SIG-M5 treated with dmso at 0.1 percent for 504 hours (cell line): ENCODE measurements at regions not wholly inside any gene's neighbourhood (a gene's known extent, or its start where the extent isn't known, plus 50 kb on each side); places are given as distances from the start of the nearest gene placed in this dataset.
"Not testable (repeated sequence)": the region's sequence is repeated elsewhere in the genome, so short reads cannot be mapped to it uniquely, and the experiment has no call there.

Experiments
- DNase-seq: peaks from one replicate; lab custom pipeline; 2025; ENCODE audit not compliant: unreplicated experiment; lab: John Stamatoyannopoulos, UW

GRCh38 chr2:144748443-144748842 lies 228.5 kb upstream of the ZEB2 start:
- DNase-seq, result no peak

- DNase-seq, result no peak
Measured at GRCh38 chr2:144747571-144747970, 227.7 kb upstream of the ZEB2 start.

DNA sequence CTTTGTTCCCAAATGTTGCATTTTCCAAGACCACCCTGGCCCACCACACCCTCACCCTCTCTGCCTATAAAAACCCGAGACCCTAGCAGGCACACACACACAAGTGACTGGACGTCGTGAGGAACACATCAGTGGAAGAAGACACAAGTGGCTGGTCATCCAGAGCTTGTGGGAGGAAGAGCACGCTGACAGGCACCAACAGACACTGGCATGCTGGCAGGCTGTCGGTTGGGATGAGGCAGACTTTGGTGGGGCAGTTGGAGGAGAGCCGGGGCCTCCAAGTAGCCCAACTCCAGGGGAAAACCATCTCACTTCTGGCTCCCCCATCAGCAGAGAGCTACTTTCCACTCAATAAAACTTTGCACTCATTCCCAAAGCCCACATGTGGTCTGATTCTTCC lies 225.5 kb upstream of the ZEB2 start:
- no peak for DNase-seq

- no peak for DNase-seq
Measured at GRCh38 chr2:144738749-144739148, 218.8 kb upstream of the ZEB2 start.

DNA sequence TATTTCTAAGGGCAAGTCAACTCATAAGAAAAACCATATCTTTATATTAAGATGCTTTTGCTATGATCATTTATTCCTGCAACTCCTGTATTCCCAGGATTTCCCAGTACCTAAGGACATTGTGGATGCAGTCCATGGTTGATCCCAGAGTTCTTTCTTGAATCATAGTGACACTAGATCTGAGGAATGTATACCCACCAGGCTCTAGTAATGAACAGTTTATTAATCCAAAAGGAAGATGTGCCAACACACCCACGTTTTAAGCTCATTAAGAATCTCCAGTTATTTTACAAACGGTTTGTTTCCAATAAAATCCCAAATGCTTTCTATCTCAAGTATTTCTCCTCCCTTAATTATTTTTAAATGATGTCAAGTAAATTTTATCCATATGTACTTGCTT lies 210.8 kb upstream of the ZEB2 start:
- no peak for DNase-seq

- DNase-seq, result not testable (repeated sequence)
Measured at GRCh38 chr2:144724460-144724859, 204.5 kb upstream of the ZEB2 start.

DNA sequence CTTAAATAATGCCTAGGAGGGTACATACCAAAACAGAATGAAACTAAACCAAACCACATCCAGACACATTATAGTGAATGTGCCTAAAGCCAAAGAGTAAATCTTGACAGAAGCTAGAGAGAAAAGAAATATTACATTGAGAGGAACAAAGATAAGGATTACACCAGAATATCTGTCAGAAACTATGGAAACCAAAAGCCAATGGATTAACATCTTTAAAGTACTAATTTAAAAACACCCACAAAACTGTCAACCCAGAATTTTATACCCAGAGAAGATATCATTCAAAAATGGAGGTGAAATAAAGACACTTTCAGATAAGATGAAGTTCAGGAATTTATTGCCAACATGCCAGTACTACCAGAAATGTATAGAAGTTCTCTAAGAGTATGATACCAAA lies 198.5 kb upstream of the ZEB2 start:
- no peak for DNase-seq

- DNase-seq, result no peak
Measured at GRCh38 chr2:144715992-144716391, 196.1 kb upstream of the ZEB2 start.

- no peak for DNase-seq
Measured at GRCh38 chr2:144713410-144713809, 193.5 kb upstream of the ZEB2 start.

DNA sequence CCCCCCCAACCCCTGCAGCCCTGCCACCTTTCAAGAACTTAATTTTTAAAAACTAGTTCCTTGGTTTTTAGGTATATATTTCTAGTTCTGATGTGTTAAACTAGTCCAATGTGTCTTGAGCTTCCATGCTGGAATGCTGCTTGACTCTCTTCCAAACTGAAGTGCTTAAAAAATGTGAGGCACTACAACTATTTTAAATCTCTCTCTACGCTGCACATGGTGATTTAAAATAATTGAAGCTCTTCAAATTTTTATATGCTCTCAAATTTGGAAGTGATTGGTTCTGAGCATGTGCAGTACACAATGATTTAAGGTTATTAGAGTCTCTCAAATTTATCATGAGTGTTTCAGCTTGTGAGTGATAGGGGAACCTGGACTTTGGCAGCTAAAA lies 192.6 kb upstream of the ZEB2 start:
- no peak for DNase-seq

DNA sequence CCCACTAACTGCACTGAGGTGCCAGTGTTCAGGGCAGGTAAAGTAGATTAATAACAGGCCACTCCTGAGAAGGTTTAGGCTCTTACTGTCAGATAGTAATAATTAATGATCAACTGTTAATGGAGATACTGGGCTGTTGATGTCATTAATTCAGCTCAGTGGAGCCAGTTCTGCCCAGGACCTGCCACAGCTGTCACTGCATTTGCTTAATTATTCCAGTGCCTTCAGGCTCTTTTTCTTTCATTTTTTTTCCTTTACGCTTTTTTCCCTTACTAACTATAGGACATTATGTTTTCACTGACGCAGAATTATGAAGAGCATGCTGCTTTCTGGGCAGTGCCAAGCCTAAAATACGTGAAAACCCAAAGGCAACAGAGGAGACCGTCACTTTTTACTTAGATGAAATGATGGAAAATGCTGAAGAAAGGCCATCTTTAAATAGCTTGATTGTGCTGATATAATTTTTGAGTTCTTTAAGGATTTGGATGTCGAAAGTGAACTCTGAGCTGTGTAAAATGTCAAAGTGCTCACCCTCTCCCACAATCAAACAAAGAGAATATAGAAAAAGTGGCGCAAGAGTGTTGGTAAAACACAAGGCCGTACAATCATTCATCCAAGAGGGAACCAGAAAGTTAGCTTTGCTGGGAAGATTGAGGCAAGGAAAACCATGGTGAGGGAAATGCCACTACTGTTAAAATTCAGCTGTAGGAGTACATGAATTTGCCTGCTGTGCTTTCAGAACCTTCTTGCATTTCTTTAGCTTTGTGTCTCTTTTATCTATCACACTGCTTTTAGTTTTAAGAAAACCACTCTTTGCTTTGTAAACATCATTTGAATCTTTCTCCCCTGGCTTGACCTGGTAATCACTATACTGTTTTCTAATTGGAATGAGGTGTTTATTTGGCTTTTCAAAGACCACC lies 192.0 kb upstream of the ZEB2 start:
- peak; percentile 39 for DNase-seq

- no peak for DNase-seq
Measured at GRCh38 chr2:144711084-144711483, 191.2 kb upstream of the ZEB2 start.

GRCh38 chr2:144708626-144709025 lies 188.7 kb upstream of the ZEB2 start:
- DNase-seq, result no peak

- no peak for DNase-seq
Measured at GRCh38 chr2:144707736-144708326, 187.9 kb upstream of the ZEB2 start.

- no peak for DNase-seq
Measured at GRCh38 chr2:144706647-144707046, 186.7 kb upstream of the ZEB2 start.

DNA sequence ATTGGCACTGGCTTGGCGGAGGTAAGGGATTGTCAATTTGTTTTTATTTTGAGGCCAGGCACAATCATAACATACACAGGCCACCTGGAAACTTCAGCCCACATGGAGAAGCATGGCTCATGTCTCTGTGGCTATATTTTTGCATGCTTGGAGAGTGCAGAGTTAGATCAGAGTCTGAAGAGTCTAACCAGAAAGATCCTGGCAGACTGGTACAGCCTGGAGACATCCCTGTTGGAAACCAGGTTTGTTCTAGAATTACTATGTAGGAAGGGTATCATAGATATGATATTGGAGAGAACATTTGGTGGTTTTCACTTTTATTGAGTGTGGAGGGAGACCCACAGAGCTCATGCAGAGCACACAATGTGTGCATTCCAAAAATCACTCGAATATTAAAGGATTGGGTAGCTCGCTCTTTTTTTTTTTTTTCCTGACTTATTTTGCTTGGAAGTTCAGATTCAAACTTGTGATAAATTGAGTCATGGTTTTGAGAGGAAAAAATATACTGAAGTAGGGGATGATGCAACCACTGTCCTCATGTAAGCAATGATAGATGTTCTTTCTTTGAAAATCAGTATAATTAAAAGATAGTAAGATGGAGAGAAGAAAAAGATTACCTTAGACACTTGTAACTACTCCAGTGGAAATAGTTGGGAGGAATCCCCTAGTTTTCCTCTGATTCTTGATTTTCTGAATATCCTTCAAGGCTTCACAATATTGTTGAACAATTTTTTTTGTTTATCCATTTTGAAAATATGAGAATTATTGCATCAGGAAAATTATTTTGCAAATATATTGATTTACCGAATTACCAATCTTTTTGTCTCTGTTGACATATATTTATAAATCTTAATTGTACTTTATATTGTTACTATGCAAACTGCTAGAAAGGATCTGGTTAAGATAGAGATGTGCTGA lies 185.7 kb upstream of the ZEB2 start:
- no peak for DNase-seq

GRCh38 chr2:144704709-144705095 lies 184.8 kb upstream of the ZEB2 start:
- DNase-seq, result no peak

DNA sequence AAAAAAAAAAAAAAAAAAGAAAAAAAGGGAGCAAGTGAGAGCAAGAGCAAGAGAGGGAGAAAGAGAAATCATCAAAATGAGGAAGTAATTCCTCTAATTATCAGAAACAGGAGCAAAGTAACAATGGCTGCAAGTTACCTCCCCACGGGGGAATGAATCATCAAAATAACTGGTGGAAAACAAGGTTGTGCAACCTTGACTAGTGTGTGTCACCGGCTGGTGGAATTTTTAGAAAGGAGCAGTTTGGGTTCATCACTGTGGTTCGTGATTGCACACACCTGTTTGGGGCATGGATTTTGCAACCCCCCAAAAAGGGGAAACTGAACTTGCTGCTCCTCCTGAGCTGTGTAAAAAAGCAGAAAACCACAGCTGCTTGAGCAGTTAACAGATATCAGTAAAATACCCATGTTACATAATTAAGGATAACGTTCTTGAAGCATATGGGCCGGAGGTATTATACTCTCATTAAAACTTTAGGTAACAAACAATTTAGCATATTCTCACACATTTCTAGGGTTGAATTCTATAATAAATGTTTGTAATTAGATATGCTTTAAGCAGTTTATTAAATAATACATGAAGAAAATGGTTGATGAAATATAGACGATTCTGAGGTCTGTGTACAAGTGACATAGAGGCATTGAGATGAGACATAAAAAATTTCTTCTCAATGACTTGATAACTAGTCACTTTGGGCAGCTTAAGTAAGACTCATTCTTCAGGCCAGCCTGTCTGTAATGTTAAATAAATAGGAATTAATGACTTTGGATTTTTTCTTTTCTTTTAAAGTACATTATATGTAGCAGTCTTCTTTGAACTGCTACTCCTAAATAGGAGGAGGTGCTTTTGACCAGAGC lies 184.2 kb upstream of the ZEB2 start:
- peak; percentile 99 for DNase-seq

GRCh38 chr2:144702051-144702450 lies 182.1 kb upstream of the ZEB2 start:
- DNase-seq, result peak; percentile 97

- peak; percentile 86 for DNase-seq
Measured at GRCh38 chr2:144701259-144701658, 181.3 kb upstream of the ZEB2 start.

DNA sequence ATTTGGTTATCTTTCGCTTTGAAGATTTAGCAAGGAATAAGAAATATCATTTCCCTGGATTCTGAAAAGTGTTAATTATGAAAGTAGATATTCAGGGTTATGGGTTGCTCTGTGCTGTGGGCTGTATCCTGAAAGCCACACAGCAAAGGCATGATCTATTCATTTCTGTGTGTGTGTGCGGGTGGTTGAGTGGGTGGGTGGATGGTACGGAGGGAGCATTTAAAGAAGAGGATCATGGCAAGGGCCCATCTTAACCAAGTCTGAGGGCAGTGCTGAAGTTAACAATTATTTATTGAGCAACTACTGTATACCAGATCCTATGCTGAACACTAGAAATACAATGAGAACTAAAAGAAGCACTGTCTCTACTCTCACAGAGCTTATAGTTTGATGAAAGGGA lies 178.2 kb upstream of the ZEB2 start:
- no peak for DNase-seq
